ENCODE measurements at regions not wholly inside any gene's neighbourhood (a gene's known extent, or its start where the extent isn't known, plus 50 kb on each side); places are given as distances from the start of the nearest gene placed in this dataset.

DNA sequence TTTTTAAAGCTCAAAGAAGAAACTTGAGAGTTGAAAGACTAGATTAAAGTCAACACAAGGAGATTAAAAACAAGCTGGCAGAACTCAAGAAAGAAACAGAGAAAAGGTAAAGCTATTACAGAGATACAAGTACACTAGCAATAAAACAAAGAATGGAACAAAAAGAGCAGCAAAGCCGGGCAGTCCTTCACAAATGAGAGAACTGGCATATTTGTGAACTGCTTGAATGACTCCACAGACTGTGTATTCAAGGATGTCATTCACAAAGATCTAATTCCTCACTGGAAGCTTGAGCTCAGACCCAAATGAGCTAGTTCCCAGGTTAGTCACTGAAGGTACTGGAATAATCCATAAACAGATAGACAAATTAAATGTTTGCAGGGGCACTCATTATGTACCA lies 318.0 kb downstream of the MYCN start:
- TF ChIP-seq, protein P1, sequence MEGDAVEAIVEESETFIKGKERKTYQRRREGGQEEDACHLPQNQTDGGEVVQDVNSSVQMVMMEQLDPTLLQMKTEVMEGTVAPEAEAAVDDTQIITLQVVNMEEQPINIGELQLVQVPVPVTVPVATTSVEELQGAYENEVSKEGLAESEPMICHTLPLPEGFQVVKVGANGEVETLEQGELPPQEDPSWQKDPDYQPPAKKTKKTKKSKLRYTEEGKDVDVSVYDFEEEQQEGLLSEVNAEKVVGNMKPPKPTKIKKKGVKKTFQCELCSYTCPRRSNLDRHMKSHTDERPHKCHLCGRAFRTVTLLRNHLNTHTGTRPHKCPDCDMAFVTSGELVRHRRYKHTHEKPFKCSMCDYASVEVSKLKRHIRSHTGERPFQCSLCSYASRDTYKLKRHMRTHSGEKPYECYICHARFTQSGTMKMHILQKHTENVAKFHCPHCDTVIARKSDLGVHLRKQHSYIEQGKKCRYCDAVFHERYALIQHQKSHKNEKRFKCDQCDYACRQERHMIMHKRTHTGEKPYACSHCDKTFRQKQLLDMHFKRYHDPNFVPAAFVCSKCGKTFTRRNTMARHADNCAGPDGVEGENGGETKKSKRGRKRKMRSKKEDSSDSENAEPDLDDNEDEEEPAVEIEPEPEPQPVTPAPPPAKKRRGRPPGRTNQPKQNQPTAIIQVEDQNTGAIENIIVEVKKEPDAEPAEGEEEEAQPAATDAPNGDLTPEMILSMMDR (IDR thresholded peaks at IDR 0.05; ENCODE audit: low read depth, low read length): no peak
- TF ChIP-seq MYC (IDR thresholded peaks at IDR 0.05; ENCODE audit: low read depth, low read length) (no peak), POLR2A (IDR thresholded peaks at IDR 0.05; ENCODE audit: extremely low read depth, insufficient read length) (no peak)

All from NB4 (cell line).